ENCODE measurements at regions not wholly inside any gene's neighbourhood (a gene's known extent, or its start where the extent isn't known, plus 50 kb on each side); places are given as distances from the start of the nearest gene placed in this dataset.
A peak's percentile ranks its signal among the peaks of the same experiment; 100 is the strongest.

GRCh38 chr2:156182132-156182531 is 150.4 kb downstream of the NR4A2 start:
- DNase-seq (ENCODE audit: low spot score in 2 of 2) (no peak), ATAC-seq (no peak)
- no peak overlapping the region for H3K27ac Mint-ChIP-seq
- H3K36me3 Mint-ChIP-seq, result no peaks in the 10 kb centered on the region
- no peaks in the 10 kb centered on the region for H3K9me3 Mint-ChIP-seq

GRCh38 chr2:156181208-156181607 is 151.3 kb downstream of the NR4A2 start:
- no peaks in the 10 kb centered on the region for H3K9me3 Mint-ChIP-seq
- H3K36me3 Mint-ChIP-seq, result no peaks in the 10 kb centered on the region
- no peak for DNase-seq (ENCODE audit: low spot score in 2 of 2)
- no peak for ATAC-seq
- no peak overlapping the region for H3K27ac Mint-ChIP-seq

GRCh38 chr2:156177654-156178053 is 154.9 kb downstream of the NR4A2 start:
- Mint-ChIP-seq H3K9me3 (no peaks in the 10 kb centered on the region), H3K27ac (peak overlapping the region in 1 of 2 donors; percentile 38), H3K36me3 (no peaks in the 10 kb centered on the region)
- DNase-seq (ENCODE audit: low spot score in 2 of 2), result no peak
- no peak for ATAC-seq

- no peaks in the 10 kb centered on the region for H3K36me3 Mint-ChIP-seq
- DNase-seq (ENCODE audit: low spot score in 2 of 2) (no peak), ATAC-seq (no peak)
- no peak overlapping the region for H3K27ac Mint-ChIP-seq
- H3K9me3 Mint-ChIP-seq, result no peaks in the 10 kb centered on the region
Observed at GRCh38 chr2:156175946-156176345, 156.6 kb downstream of the NR4A2 start.

- ATAC-seq (no peak), DNase-seq (ENCODE audit: low spot score in 2 of 2) (no peak)
- no peak overlapping the region for H3K27ac Mint-ChIP-seq
- no peaks in the 10 kb centered on the region for H3K9me3 Mint-ChIP-seq
- H3K36me3 Mint-ChIP-seq, result no peaks in the 10 kb centered on the region
Observed at GRCh38 chr2:156170929-156171328, 161.6 kb downstream of the NR4A2 start.

GRCh38 chr2:156165742-156166141 is 166.8 kb downstream of the NR4A2 start:
- DNase-seq (ENCODE audit: low spot score in 2 of 2) (no peak), ATAC-seq (no peak)
- H3K36me3 Mint-ChIP-seq, result no peaks in the 10 kb centered on the region
- no peak overlapping the region for H3K27ac Mint-ChIP-seq
- H3K9me3 Mint-ChIP-seq, result no peaks in the 10 kb centered on the region

GRCh38 chr2:156164091-156164720 is 168.3 kb downstream of the NR4A2 start:
- no peak overlapping the region for H3K27ac Mint-ChIP-seq
- no peak for DNase-seq (ENCODE audit: low spot score in 2 of 2)
- no peak for ATAC-seq
- H3K36me3 Mint-ChIP-seq, result no peaks in the 10 kb centered on the region
- H3K9me3 Mint-ChIP-seq, result no peaks in the 10 kb centered on the region

- no peaks in the 10 kb centered on the region for H3K9me3 Mint-ChIP-seq
- ATAC-seq (no peak), DNase-seq (ENCODE audit: low spot score in 2 of 2) (no peak)
- H3K36me3 Mint-ChIP-seq, result no peaks in the 10 kb centered on the region
- H3K27ac Mint-ChIP-seq, result no peak overlapping the region
Observed at GRCh38 chr2:156158808-156159207, 173.7 kb downstream of the NR4A2 start.

- ATAC-seq (no peak), DNase-seq (ENCODE audit: low spot score in 2 of 2) (no peak)
- no peak overlapping the region for H3K27ac Mint-ChIP-seq
- H3K36me3 Mint-ChIP-seq, result no peaks in the 10 kb centered on the region
- H3K9me3 Mint-ChIP-seq, result no peaks in the 10 kb centered on the region
Observed at GRCh38 chr2:156157670-156158069, 174.9 kb downstream of the NR4A2 start.

- Mint-ChIP-seq H3K9me3 (no peaks in the 10 kb centered on the region), H3K27ac (no peak overlapping the region)
Observed at GRCh38 chr2:156156580-156156979, 175.9 kb downstream of the NR4A2 start.

GRCh38 chr2:156155319-156155718 is 177.2 kb downstream of the NR4A2 start:
- Mint-ChIP-seq H3K9me3 (no peaks in the 10 kb centered on the region), H3K27ac (no peak overlapping the region), H3K36me3 (no peaks in the 10 kb centered on the region)
- DNase-seq (ENCODE audit: low spot score in 2 of 2) (no peak), ATAC-seq (no peak)

More at GRCh38 chr2:156156580-156156979, 175.9 kb downstream of the NR4A2 start:
- ATAC-seq (no peak), DNase-seq (ENCODE audit: low spot score in 2 of 2) (no peak)
- H3K36me3 Mint-ChIP-seq, result no peaks in the 10 kb centered on the region

GRCh38 chr2:156151351-156151750 is 181.2 kb downstream of the NR4A2 start:
- Mint-ChIP-seq H3K36me3 (no peaks in the 10 kb centered on the region), H3K27ac (peak overlapping the region in 1 of 2 donors; percentile 50), H3K9me3 (no peaks in the 10 kb centered on the region)
- no peak for DNase-seq (ENCODE audit: low spot score in 2 of 2)
- no peak for ATAC-seq

- H3K27ac Mint-ChIP-seq, result no peak overlapping the region
- H3K36me3 Mint-ChIP-seq, result no peaks in the 10 kb centered on the region
- ATAC-seq (peak in 1 of 2 donors; percentile 48), DNase-seq (ENCODE audit: low spot score in 2 of 2) (no peak)
- H3K9me3 Mint-ChIP-seq, result no peaks in the 10 kb centered on the region
Observed at GRCh38 chr2:156147594-156148330, 184.8 kb downstream of the NR4A2 start.

- no peaks in the 10 kb centered on the region for H3K36me3 Mint-ChIP-seq
- no peak for ATAC-seq
- no peak overlapping the region for H3K27ac Mint-ChIP-seq
- no peaks in the 10 kb centered on the region for H3K9me3 Mint-ChIP-seq
- DNase-seq (ENCODE audit: low spot score in 2 of 2), result no peak
Observed at GRCh38 chr2:156145976-156146375, 186.5 kb downstream of the NR4A2 start.

- DNase-seq (ENCODE audit: low spot score in 2 of 2), result no peak
- no peak for ATAC-seq
- H3K36me3 Mint-ChIP-seq, result no peaks in the 10 kb centered on the region
- H3K27ac Mint-ChIP-seq, result no peak overlapping the region
- H3K9me3 Mint-ChIP-seq, result no peaks in the 10 kb centered on the region
Observed at GRCh38 chr2:156145469-156145868, 187.1 kb downstream of the NR4A2 start.

GRCh38 chr2:156136566-156136965 is 196.0 kb downstream of the NR4A2 start:
- ATAC-seq (no peak), DNase-seq (ENCODE audit: low spot score in 2 of 2) (no peak)
- H3K36me3 Mint-ChIP-seq, result no peaks in the 10 kb centered on the region
- no peaks in the 10 kb centered on the region for H3K9me3 Mint-ChIP-seq
- no peak overlapping the region for H3K27ac Mint-ChIP-seq

GRCh38 chr2:156134887-156135286 is 197.6 kb downstream of the NR4A2 start:
- ATAC-seq (no peak), DNase-seq (ENCODE audit: low spot score in 2 of 2) (no peak)
- Mint-ChIP-seq H3K9me3 (no peaks in the 10 kb centered on the region), H3K36me3 (no peaks in the 10 kb centered on the region), H3K27ac (no peak overlapping the region)

- DNase-seq (ENCODE audit: low spot score in 2 of 2) (no peak), ATAC-seq (no peak)
- Mint-ChIP-seq H3K9me3 (no peaks in the 10 kb centered on the region), H3K27ac (no peak overlapping the region), H3K36me3 (no peaks in the 10 kb centered on the region)
Observed at GRCh38 chr2:156132941-156133340, 199.6 kb downstream of the NR4A2 start.
